CD1c-positive myeloid dendritic cell (primary cell): ENCODE measurements at regions not wholly inside any gene's neighbourhood (a gene's known extent, or its start where the extent isn't known, plus 50 kb on each side); places are given as distances from the start of the nearest gene placed in this dataset.

Experiments
- DNase-seq: peaks from one replicate; pipeline ENCODE4 v3.0.0-alpha.2; 2016; ENCODE audit errors: extremely low spot score

DNA sequence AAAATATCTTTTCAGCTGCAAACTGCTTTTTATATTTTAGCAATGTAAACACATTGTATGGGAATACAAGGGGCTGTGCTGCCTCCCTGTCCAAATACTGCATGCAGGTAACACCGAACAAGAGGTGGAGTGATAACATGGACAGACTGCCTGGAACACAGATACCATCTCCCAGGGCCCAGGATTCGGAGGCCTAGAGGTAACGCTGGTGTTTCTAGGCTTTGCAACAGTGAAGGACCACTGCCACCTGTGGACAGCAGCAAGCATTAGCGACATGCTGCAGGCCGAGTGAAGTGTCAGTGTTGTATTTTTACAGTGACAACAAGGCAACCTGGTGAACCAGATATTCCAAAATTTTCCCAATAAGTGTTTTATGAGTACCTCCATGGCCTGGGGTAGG is 379.1 kb downstream of the DMRT2 start:
- no peak for DNase-seq

DNA sequence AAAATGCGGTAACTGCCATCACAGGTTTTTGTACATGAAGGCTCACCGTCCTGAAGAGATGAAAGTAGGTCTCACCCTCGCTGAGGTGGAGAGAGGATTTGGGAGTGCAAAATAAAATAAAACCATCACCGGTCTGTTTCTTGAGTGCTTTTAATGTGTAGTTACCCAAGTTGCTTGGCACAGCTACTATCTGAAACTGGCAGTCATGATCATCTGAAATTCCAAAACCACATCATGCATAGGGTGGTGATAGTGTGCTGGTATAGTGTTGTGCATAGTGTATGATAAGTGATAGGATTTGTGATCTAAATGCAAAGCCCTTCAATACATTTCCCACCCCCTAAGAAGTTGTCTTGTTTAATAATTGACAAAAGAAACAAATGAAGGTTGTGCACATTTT is 381.3 kb downstream of the DMRT2 start:
- DNase-seq = no peak

DNA sequence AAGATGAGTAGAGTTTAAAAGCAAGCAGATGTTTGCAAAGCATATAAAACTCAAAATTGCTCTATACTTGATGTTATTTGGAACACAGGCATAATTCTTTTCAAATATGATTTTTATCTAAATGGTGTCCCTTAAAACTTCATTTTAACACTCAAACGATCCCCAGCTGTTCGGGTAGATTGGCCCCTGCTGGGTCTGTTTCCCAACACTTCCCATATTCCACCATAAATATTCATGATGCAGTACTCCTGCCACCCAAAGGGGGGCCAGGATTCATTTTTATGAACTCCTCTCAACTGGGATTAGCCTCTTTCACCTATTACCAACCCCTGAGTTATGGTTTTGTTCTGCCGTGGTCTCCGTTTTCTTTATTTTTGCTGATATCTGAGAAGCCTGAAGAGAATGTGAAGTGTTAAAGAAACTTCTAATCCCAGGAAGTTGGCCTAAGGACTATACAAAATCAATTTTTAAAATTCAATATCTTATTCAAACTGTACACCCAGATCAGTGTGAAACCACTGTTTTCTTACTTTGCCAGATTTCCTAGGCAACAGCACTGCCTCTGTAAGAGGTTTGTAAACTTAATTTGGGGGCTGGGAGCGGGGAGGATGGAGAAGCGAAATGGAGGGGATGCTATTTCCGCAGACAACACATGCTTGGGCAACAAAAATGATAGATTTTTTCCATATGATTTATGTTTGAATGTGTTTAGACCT is 384.1 kb downstream of the DMRT2 start:
- DNase-seq = no peak

DNA sequence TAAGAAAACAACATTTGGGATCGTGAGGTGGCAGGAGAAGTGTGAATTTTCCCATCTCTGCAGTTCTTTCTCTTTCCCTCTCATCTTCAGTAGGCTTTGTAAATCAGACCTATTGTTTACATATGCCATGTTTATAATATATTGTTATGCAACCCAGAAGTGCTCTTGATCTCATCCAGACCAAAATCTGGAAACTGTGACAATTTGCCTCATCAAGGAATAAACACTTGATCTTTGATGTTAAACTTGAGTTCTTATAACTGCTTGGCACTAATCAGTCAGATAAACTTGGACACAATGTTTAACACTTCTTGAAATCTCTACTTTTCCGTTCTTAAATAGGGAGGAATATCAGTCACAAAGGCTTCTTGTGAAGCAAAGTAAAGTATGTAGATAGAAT is 384.7 kb downstream of the DMRT2 start:
- no peak for DNase-seq

DNA sequence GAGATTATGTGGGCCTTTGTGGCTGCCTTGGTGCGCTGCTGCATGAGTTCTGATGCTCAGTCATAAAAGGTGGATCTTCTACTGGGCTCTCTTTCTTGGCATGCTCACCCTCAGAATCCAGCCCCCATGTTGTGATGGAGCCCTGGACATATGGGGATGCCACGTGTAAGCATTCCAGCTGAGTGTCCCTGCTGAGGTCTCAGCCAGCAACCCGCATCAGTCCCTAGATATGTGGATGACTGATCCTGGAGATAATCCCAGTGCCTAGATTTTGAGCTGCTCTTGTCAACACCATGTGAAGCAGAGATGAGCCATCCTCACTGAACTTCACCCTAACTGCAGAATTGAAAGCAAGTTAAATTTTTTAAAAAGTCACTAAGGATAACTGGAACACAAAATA is 390.1 kb downstream of the DMRT2 start:
- DNase-seq = no peak

DNA sequence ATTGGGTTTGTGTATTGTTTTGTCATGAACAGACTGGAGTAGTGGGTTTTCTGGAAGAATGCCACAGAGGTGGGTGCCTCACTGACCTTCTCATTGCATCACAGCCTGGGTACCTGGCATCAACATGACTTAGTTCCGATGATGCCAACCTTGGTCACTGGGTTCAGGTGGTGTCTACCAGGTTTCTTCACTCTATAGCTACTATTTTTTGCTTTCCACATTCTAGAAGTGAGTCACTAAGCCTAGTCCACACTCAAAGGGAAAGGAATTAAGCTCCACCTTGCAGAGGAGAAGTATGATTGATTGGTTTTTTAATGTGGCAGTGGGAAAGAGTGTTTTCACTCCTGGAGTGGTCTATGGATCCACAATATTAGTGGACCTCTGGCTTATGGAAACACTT is 391.9 kb downstream of the DMRT2 start:
- no peak for DNase-seq

DNA sequence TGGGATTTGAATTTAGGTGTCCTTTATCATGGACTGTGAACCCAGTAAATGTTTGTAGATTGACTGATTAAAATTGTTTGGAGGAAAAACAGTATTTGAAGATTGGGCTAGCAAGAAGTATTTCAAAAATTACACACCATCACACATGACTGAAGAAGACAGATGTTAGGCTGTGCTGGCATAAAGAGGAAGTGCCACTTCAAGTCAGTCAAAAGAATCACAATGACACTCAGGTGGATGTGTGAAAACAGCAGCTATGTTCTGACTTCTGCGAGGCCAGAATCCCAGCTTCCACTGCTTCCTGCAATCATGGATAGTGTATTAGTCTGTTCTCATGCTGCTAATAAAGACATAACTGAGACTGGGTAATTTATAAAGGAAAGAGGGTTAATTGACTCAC is 393.3 kb downstream of the DMRT2 start:
- DNase-seq = no peak

DNA sequence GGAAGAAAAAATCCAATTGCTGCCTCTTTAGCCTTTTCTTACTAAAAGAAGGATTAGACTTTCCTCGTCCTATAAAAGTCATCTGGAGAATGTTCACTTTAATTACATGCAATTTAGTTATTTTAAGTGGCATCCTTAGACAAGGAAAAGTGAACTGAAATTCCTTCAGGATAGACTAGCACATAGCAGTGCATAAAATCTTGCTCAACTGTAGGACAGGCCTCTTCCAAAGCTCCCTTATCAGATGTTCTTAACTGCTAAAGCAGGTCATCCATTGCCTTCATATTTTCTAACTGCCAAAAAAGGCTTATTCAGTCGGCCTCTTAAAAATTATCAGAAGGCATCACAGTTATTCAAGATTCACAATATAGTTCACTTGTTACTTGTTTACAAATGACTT is 396.5 kb downstream of the DMRT2 start:
- DNase-seq = no peak

DNA sequence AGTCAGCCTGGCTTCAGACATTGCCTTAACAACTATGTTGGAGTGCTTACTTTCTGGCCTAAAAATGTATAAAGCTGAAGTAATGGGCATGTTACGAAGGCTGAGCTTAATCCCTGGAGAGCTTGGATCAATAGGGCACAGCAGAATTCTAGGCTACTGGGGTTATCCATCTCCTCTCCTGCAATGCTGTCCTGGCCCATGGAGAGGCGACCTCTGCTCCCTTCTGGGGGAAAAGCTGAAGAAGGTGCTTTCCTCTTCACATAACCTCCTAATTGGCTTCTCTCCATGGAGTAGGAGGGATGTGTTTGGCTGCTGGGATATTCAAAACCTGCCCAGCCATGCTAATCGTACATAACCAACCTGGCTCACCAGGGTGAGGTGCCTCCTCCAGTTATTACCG is 403.5 kb downstream of the DMRT2 start:
- no peak for DNase-seq

DNA sequence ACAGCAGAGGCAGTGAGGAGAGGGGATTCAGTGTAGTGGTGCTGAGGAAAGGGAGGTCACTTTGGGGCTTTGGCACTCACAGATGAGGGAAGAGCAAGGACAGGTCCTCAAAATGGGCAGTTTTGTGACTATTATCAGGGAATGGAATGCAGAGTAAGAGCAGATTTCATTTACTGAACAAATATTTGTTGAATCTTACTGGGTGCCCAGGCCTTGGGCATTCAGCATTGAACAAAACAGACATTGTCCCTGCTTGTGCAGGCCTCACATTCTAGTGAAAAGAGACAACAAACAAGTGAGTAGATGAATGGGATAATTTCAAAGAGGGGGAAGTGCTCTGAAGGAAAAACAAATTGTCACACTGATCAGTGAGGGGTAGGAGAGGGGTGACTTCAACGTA is 404.1 kb downstream of the DMRT2 start:
- no peak for DNase-seq

DNA sequence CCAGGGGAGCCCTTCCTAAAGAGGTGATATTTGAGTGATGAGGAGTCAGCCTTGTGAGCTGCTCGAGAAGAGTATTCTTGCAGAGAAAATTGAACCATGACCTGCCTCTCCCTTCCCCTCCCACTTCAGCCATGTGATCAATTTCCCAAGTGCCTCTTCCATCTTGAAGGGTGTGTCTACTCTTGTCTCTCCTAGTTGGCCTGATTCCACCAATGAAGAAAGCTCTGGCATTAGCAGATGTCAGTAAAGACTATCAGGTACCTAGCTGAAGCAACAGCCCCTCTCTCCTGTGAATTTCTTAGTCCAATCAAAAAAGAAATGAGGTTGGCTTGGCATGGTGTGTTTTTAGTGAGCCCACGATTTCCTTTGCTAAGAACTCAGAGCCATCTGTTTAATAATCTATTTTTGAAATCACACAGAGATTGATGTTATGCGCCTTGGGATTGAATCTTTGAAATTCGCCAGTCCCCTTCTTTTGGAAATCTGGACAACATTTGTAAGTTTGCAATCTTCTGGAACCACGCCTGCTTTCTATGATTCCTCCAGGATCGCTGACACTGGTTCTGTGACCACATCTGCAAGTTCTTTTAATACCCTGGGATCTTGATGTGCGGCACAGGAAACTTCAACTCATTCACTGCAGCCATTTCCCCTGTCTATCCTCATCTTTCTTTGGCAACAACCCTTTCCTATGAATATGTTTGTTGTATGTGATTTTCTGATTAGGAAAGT is 404.6 kb downstream of the DMRT2 start:
- DNase-seq = no peak

DNA sequence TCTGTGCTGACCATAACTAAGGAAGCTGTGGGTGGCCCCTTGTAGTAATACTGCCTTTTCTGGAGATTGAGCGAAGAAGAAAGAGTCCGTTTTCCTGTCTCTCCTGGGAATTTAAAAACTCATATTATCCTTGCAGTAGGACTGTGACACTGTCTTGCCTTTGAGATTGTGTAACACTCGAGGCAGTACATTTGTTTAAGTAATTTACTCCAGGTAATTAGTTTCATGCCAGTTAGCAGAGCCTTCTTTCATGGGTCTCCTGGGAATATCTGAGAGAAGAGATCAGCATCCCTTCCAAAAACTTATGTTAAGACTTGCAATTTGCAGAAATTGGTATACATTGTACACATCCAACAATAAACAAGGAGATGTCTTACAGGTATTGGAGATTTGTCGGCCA is 405.6 kb downstream of the DMRT2 start:
- DNase-seq = no peak

DNA sequence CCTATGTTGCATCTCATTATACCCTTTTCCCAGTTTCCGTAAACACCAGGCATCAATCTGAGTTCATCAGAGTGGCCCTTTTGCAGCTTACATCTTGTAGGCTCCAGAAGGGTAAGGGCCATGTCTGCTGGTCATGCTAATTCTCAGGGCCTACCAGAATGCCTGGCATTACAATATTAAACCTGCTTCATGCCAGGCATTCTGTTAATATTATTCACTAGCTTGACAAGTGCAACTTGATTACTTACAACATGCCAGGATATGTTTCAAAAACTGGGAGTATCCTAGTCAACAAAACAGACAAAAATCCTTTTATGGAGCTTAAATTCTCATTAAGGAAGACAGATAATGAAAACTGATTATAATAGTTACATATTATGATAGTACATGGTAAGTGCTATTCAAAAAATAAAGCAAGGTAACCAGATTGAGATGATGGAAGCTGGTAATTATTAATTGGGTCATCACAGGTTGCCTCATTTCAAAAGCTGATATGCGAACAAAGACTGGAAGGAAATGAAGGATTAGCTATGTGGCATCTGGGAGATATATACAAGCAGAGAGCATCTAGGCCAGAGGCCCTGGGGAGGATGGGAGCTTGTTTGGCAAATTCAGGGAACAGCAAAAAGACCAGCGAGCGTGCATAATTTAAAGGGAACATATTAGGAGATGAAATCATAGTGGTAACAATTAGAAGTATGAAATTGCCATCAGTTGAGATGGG is 406.3 kb downstream of the DMRT2 start:
- DNase-seq = no peak

DNA sequence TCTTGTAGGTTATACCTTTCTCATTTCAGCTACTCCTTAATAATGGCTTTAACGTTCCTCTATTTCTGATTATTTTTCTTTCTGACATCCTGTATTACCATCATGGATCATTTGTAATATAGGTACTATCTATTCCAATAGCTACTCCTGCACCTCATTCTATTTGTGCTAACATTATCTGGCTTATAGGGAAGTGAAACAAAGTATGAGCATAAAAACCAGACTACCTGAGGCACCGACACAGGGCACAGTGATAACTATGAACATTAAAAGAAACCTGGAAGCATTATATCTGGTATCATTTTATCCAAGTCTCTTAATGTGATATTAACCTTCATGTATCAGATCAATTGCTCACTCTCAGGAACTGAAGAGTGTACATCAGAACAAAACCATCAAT is 407.3 kb downstream of the DMRT2 start:
- no peak for DNase-seq

DNA sequence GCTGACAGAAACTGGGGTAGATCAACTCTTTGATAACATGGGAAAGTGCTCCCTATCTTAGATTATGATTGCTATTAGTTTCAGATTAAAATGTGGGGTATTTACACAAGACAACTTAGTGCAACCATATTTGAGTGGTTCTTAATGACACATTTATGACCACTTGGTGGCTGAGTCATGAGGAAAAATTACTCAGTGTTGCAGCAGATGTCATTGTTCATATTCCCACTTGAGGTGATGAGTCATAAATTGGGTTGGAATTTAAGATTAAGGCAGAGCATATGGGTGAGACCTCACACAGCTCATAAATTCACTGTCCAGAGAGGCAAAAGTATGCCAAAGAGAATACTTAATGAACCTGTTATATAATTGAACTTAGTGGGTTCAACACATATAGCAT is 408.3 kb downstream of the DMRT2 start:
- DNase-seq = no peak

DNA sequence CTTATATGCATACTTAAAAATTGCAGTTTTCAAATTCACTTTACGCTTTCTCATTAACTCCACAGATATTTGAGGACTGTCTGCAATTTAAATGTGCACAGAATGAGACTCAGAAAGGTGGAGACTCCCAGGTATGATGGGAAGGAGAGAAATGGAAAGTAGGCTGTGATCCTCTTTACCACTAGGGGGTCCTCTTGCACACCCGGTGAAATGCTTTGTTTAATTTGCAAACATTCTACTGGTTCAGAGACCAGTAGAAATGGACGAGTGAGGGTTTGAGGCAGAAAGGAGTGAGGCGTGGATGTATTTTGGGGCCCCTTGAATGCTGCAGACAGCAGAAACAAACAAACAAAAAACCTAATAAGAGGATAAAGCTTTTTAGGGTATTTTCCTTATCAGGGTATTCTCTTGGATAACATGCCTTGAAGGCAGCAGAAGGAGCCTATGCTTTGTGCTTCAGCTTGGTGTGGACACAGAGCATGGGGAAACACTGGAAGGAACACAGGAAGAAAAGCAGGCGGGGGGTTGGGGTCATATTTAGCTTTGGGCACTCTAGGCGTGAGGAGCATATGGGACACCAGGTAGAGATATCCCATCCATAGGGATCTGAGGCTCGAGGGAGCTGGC is 410.1 kb downstream of the DMRT2 start:
- no peak for DNase-seq

DNA sequence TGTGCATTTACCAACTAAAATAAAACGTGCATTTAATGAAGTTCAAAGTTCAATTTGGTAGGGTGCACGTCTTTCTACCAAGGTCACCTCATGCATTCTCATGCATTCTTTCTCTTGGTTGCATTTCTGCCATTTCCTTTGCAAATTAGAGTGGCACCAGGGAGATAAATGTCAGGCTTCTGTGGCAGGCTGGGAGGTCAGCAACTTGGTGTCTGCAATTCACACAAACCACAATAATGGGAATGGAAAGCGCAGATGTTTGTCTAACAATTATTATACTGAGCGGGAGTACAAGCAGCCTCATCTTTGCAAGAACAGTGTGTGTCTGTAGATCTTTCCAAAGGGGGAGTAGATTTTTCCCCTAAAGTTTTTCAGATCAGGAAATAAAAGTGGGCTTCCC is 411.7 kb downstream of the DMRT2 start:
- no peak for DNase-seq

DNA sequence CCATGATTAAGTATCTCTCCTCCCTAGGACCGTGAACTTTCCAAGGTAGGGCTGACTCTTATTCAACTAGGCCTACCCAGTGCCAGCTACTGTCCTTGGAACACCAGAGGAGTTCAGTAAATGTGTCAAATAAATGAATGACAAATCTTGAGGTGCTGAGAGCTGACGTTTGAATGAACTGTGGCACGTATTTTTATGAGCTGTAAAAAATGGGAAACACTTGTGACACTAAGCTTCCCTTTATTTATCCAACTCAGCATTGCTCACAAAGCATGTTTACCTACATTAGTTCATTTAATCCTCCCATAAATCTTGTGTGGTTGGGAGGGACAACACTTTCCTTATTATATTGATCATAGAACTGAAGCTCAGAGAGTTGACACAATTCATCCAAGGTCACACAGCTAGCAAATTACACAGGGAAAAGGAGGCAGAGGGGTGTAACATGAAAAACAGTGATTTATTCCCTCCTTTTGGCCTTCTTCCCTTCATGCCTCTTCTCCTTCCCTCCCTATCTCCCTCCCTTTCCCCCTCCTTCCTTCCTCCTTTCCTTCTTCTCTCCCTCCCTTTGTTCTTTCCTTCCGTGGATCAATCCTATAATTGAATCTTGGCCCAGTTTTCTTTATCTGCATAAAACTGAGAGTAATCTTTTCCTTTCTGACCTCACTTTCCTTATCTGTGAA is 412.6 kb downstream of the DMRT2 start:
- no peak for DNase-seq

DNA sequence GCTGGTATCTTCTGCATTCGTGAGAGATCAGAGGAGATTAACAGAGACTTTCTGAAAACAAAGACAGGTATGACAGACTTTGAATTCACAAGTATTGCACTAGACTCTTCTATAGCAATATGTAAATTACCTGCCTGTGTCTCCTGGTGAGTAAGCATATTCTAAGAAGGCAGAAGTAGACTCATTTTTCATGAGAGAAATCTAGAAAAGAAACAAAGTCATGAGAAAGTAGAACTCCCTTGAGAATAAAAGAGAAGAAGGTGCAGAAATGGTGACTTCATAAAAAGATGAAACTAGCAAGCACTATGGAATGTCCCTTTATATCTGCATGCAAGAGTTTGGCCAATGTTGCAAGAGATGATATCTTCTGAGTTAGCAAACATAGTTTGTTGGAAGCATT is 419.8 kb downstream of the DMRT2 start:
- no peak for DNase-seq

DNA sequence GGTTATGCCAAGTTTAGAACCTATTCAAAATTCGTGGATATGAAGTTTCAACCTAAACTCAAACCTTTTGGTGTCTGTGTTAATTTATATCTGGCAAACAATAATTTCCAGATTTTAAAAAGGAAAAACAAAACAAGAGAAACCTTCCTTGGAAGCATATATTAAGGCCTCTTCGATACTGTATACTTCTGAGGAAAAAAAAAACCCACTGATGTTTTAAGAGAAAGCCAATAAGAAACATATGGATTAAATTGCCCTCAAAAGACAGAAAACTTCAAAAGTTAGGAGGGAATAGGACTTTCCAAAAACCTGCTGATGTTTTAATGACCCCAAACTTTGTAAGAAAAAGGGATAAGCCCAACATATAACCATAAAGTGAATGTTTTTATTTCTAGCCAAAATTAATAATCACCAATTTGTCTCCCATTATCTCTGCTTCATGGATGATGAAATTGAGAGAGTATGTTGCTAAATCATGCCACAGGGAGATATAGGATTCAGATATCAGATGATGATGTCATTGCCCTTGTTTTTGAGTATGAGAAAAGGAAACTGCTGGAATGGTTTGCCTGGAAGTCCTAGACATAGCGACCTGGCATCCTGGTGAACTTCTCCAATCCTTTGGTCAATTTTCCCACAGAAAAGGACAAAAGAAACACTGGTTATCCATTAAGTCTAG is 423.9 kb downstream of the DMRT2 start:
- DNase-seq = no peak

DNA sequence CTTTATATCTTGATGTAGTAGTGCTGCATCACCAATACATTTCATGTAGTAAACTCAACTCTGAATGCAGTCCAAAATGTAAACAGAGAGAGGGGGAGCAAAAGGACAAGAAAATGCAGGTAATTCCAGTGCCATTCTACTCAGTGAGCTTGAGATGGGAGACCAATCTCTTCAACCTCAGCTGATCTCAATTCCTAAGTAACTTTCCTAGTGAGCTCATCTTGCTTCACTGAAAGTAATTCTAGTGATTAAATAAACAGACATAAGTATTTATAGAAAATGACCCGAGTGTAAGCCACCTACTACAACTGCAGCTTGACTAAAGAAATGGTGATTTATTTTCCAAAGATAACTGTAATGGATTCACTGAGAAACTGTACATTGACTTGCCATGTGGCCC is 424.5 kb downstream of the DMRT2 start:
- no peak for DNase-seq
